HepG2 (cell line): ENCODE measurements at regions not wholly inside any gene's neighbourhood (a gene's known extent, or its start where the extent isn't known, plus 50 kb on each side); places are given as distances from the start of the nearest gene placed in this dataset.

Source experiments
- ATAC-seq: fragments of 200-7000 bp; cut with Tn5 transposase; 3 replicates; pipeline ENCODE4 v1.9.1; 2020; ENCODE audit warnings: mild to moderate bottlenecking, moderate library complexity
- BruUV-seq: library from RNA; stranded (reverse); fragments of 400-500 nt; replicated peaks from 2 replicates; lab custom pipeline; 2021; lab: Mats Ljungman, UMichigan
- CTCF ChIA-PET: fragments of 300-600 bp; formaldehyde crosslinking; extraction: SDS; loops from one replicate; lab custom pipeline; 2021; ENCODE audit warnings: low total read pairs, inconsistent platforms, low intra/inter-chr PET ratio; lab: Yijun Ruan, JAX
- POLR2A ChIA-PET: fragments of 350-600 bp; sonication (Branson Sonifier 250); formaldehyde crosslinking; loops from one replicate; lab custom pipeline; 2020; ENCODE audit warnings: antibody characterized with exemption, inconsistent platforms; lab: Yijun Ruan, JAX
- DNase-seq: peaks from one replicate; pipeline ENCODE4 v3.0.0-alpha.2; 2015; ENCODE audit warnings: low spot score
- FAIRE-seq: peaks from 3 replicates; lab custom pipeline; 2011; peaks lifted over from hg19 to GRCh38; lab: Jason Lieb, UNC
- H2AFZ ChIP-seq: one replicate; pipeline ENCODE4 v1.6.1; 2011; ENCODE audit warnings: low read length, inconsistent platforms
- H3K27ac ChIP-seq: fragments of 300-600 bp; 3 replicates; pipeline ENCODE4 v1.8.0; 2011; ENCODE audit warnings: mixed run types, mild to moderate bottlenecking, mixed read lengths, low read length, inconsistent platforms; ENCODE audit not compliant: insufficient read depth; ENCODE audit errors: extremely low read length
- H3K27me3 ChIP-seq, 2 experiments: fragments of 200-600 bp in 1 of 2; 2 replicates in 1 of 2; 3 replicates in 1 of 2; pipeline versions ENCODE4 v1.6.0 to v1.8.0; 2011; ENCODE audit warnings: low read length in 2 of 2, mild to moderate bottlenecking in 2 of 2, moderate library complexity in 2 of 2, inconsistent platforms in 1 of 2; ENCODE audit not compliant: insufficient read depth in 2 of 2, control insufficient read depth in 1 of 2
- H3K36me3 ChIP-seq, 2 experiments: fragments of 200-600 bp in 1 of 2; replicated peaks in 1 of 2; 2 replicates in 1 of 2; 3 replicates in 1 of 2; pipeline versions ENCODE4 v1.5.1 to v1.8.0; 2011; ENCODE audit warnings: low read length in 2 of 2, inconsistent platforms in 1 of 2; ENCODE audit not compliant: insufficient read depth in 2 of 2, control insufficient read depth in 1 of 2
- H3K4me1 ChIP-seq: 2 replicates; pipeline ENCODE4 v1.5.1; 2012; ENCODE audit warnings: low read length, inconsistent platforms; ENCODE audit not compliant: insufficient read depth
- H3K4me2 ChIP-seq: 2 replicates; pipeline ENCODE4 v1.6.0; 2011; ENCODE audit warnings: low read depth, low read length, inconsistent platforms
- H3K4me3 ChIP-seq, 3 experiments: fragments of 200-600 bp in 1 of 3; sonication (generic), shearing (Covaris generic) in 1 of 3; replicated peaks in 1 of 3; 2 replicates each; pipeline ENCODE4 v1.5.1; 2011 to 2016; ENCODE audit warnings: low read length in 3 of 3, inconsistent platforms in 2 of 3, low read depth in 2 of 3, mild to moderate bottlenecking in 2 of 3, control low read depth in 1 of 3, mixed read lengths in 1 of 3; ENCODE audit not compliant: insufficient read depth in 1 of 3
- H3K79me2 ChIP-seq: one replicate; pipeline ENCODE4 v1.6.1; 2011; ENCODE audit warnings: low read length, inconsistent platforms; ENCODE audit not compliant: insufficient read depth
- H3K9ac ChIP-seq: 2 replicates; pipeline ENCODE4 v1.6.0; 2011; ENCODE audit warnings: mild to moderate bottlenecking, low read depth, low read length, inconsistent platforms; ENCODE audit not compliant: insufficient read depth
- H3K9me3 ChIP-seq: 2 replicates; pipeline ENCODE4 v1.5.1; 2012; ENCODE audit warnings: mild to moderate bottlenecking, low read length
- H4K20me1 ChIP-seq: 2 replicates; pipeline ENCODE4 v1.6.0; 2011; ENCODE audit warnings: inconsistent platforms, mild to moderate bottlenecking, low read length, moderate library complexity; ENCODE audit not compliant: insufficient read depth
- CSRNP2 ChIP-seq: sonication (generic); formaldehyde crosslinking; conservative IDR thresholded peaks from 2 replicates; pipeline ENCODE4 v1.8.0; 2022; ENCODE audit warnings: low read depth, missing genetic modification reagents
- IKZF1 ChIP-seq: fragments of 450-650 bp; IDR thresholded peaks from 2 replicates; pipeline ENCODE4 v1.7.1; 2016
- MAFF ChIP-seq: IDR thresholded peaks from 2 replicates; pipeline ENCODE4 v1.6.1; 2011; ENCODE audit warnings: low read depth, low read length, improper control_type of control experiment
- MAFK ChIP-seq, 2 experiments: IDR thresholded peaks in 1 of 2; conservative IDR thresholded peaks in 1 of 2; 2 replicates each; pipeline ENCODE4 v1.6.1; 2011; ENCODE audit warnings: improper control_type of control experiment in 2 of 2, low read length in 2 of 2
- ONECUT2 ChIP-seq: sonication (generic); formaldehyde crosslinking; IDR thresholded peaks from 2 replicates; pipeline ENCODE4 v1.4.0; 2020; ENCODE audit warnings: missing genetic modification reagents
- ZBTB1 ChIP-seq: sonication (generic); formaldehyde crosslinking; IDR thresholded peaks from 2 replicates; pipeline ENCODE4 v1.4.0; 2020; ENCODE audit warnings: missing genetic modification reagents, borderline replicate concordance
- ZFP82 ChIP-seq: sonication (generic); formaldehyde crosslinking; IDR thresholded peaks from 2 replicates; pipeline ENCODE4 v1.5.1; 2020; ENCODE audit warnings: mild to moderate bottlenecking, missing genetic modification reagents, borderline replicate concordance
- ZMYM4 ChIP-seq: sonication (generic); formaldehyde crosslinking; IDR thresholded peaks from 2 replicates; pipeline ENCODE4 v1.8.1; 2023; ENCODE audit warnings: mild to moderate bottlenecking, missing genetic modification reagents
- ZNF660 ChIP-seq: sonication (generic); formaldehyde crosslinking; IDR thresholded peaks from 2 replicates; pipeline ENCODE4 v1.5.1; 2020; ENCODE audit warnings: mild to moderate bottlenecking, low read depth, missing genetic modification reagents, borderline replicate concordance
- WGBS: methylation state at CpG from one replicate; pipeline ENCODE4 v1.1.6; 2017; ENCODE audit warnings: low lambda C conversion rate; 5-methylcytosine and 5-hydroxymethylcytosine counted together
- in situ Hi-C: cut with HindIII; loops from 2 replicates; pipeline ENCODE4 v1.10.0; 2017; ENCODE audit warnings: low pct_unique_long_range_greater_than_20kb; ENCODE audit not compliant: extremely low pct_ligation_motif_present
- intact Hi-C: fragments of 100-400 bp; cut with micrococcal nuclease; formaldehyde crosslinking; loops from one replicate; pipeline ENCODE4 v1.10.0; 2022; ENCODE audit not compliant: unreplicated experiment
- TF ChIP-seq, protein P1 (sequence below): sonication (generic); formaldehyde crosslinking; IDR thresholded peaks from 2 replicates; pipeline ENCODE4 v1.5.1; 2020; ENCODE audit warnings: missing genetic modification reagents, mild to moderate bottlenecking, borderline replicate concordance

- CTCF ChIA-PET = no interaction called here
- Histone ChIP-seq H3K36me3 (no peaks in the 10 kb centered on the region), H3K4me1 (peaks cover 8% of the 10 kb centered on the region), H4K20me1 (no peaks in the 10 kb centered on the region), H2AFZ (no peak overlapping the region), H3K9me3 (no peaks in the 10 kb centered on the region), H3K27me3 (no peaks in the 10 kb centered on the region), H3K79me2 (no peaks in the 10 kb centered on the region), H3K27ac (no peak overlapping the region), H3K4me3 (no peak overlapping the region), H3K4me2 (no peak overlapping the region), H3K9ac (no peak overlapping the region)
- DNase-seq (no peak), ATAC-seq (no peak), FAIRE-seq (no peak)
- POLR2A ChIA-PET = no interaction called here
- intact Hi-C loops (no loop called here), in situ Hi-C loops (no loop called here)
- BruUV-seq = no TSS peak
- TF ChIP-seq ZBTB1 (no peak), ZNF660 (CRISPR knock-in tag) (no peak), ZFP82 (CRISPR knock-in tag) (no peak), CSRNP2 (no peak), IKZF1 (no peak), MAFK (conservative IDR thresholded peaks at IDR 0.05 in 1 of 2, IDR thresholded peaks at IDR 0.05 in 1 of 2; ENCODE audit: low read length in 2 of 2) (peak; percentile 55 to 79), MAFF (peak; percentile 64)
These were observed 102.2 kb upstream of the MIER3 start for GRCh38 chr5:57054135-57054534.

- Histone ChIP-seq H3K4me3 (no peak overlapping the region), H3K36me3 (no peaks in the 10 kb centered on the region), H3K79me2 (no peaks in the 10 kb centered on the region)
- no peak for FAIRE-seq
- TF ChIP-seq ZMYM4 (no peak), ONECUT2 (CRISPR knock-in tag) (no peak)
- TF ChIP-seq, protein P1, sequence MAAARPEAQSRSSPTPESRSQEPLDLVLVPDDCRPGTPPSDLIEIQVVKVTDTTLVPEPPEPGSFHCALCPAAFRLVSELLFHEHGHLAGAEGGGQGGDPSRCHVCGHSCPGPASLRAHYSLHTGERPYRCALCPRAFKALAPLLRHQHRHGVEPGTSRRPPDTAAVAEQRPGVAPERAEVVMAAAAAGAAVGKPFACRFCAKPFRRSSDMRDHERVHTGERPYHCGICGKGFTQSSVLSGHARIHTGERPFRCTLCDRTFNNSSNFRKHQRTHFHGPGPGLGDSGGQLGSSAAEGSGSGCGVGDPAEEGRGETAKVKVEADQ (CRISPR knock-in tag) = no peak
- TF ChIP-seq, all 625 proteins: peak for 0
- H3K27me3 ChIP-seq = no peaks in the 10 kb centered on the region
- 0% methylated on average over 1 of the region's 1 CpG for WGBS
- H3K9ac ChIP-seq = no peak overlapping the region
- no peak overlapping the region for H3K4me2 ChIP-seq
- peaks cover 8% of the 10 kb centered on the region for H3K4me1 ChIP-seq
- H2AFZ ChIP-seq = no peak overlapping the region
- intact Hi-C loops (loop anchor here (1.0 kb wide), 1 partner anchor 38 kb away; no protein-coding TSS in a partner anchor), in situ Hi-C loops (no loop called here)
- H3K27ac ChIP-seq = no peak overlapping the region
- H4K20me1 ChIP-seq = no peaks in the 10 kb centered on the region
- no peaks in the 10 kb centered on the region for H3K9me3 ChIP-seq
- CTCF ChIA-PET = no interaction called here
- no peak for DNase-seq
- no TSS peak for BruUV-seq
- ATAC-seq = no peak
- POLR2A ChIA-PET = no interaction called here
These were observed 102.7 kb upstream of the MIER3 start for GRCh38 chr5:57054671-57055070.
